HG03558 (cell line): ENCODE measurements at regions not wholly inside any gene's neighbourhood (a gene's known extent, or its start where the extent isn't known, plus 50 kb on each side); places are given as distances from the start of the nearest gene placed in this dataset.
"Not testable (repeated sequence)": the region's sequence is repeated elsewhere in the genome, so short reads cannot be mapped to it uniquely, and the experiment has no call there.

ENCODE experiments used
- ATAC-seq: cut with Tn5 transposase; IDR thresholded peaks from one replicate; pipeline ENCODE4 v1.9.1; 2021; ENCODE audit warnings: moderate number of reproducible peaks; ENCODE audit not compliant: unreplicated experiment; ENCODE audit errors: extremely low read depth

DNA sequence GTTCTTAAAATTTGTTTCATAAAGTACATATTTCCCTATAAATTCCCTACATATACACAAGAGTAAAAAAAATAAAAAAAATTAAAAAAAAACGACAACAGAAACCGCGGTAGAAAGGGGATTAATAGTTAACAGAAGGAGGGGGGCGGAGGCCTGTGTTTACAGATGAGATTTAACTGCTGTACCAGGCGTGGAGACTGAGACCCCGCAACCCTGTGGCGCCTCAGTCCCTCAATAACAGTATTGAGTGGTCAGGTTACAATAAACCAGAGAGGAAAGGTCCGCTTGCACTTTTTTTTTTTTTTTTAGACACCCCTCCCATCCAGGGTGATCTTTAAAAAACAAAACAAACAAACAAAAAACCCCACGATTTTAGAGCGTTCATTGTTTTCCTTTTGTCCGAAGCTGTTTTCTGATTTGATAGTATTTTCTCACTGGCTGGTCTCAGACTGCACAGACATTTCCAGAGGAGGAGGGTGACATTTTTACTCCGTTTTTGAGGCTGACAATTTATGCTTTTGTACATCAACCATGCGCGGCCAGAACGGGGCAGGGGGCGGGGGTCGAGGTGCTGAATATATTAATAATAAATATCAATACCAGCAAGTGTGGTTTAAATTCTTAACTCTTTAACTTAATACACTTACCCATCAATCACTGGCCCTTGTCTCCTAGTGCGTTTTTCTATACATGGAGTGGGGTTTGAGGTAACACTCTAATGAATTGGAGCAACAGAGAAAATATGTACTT lies 1223.9 kb downstream of the BRINP3 start:
- ATAC-seq, result no peak

- not testable (repeated sequence) for ATAC-seq
These were observed 1216.5 kb downstream of the BRINP3 start for GRCh38 chr1:189261128-189261527.

- ATAC-seq, result no peak
These were observed 1208.7 kb downstream of the BRINP3 start for GRCh38 chr1:189269011-189269410.

- no peak for ATAC-seq
These were observed 1203.4 kb downstream of the BRINP3 start for GRCh38 chr1:189274267-189274666.

- no peak for ATAC-seq
These were observed 1201.9 kb downstream of the BRINP3 start for GRCh38 chr1:189275796-189276195.

DNA sequence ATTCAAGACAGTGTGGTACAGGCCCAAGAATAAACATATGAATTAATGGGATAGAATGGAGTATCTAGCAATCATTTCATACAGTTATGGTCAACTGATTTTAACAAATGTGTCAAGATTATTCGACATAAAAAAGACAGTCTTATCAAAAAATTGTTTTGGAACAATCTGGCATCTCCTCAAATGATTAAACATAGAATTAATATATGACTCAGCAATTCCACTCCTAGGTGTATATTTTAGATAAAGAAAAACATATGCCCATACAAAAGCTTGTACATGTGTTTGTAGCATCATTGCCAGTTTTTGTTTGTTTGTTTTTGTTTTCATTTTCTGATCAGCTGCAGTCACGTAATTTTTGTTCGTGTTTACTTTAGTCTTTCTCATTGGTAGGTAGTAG lies 1188.3 kb downstream of the BRINP3 start:
- ATAC-seq, result no peak

GRCh38 chr1:189301235-189301634 lies 1176.4 kb downstream of the BRINP3 start:
- no peak for ATAC-seq

- no peak for ATAC-seq
These were observed 1172.4 kb downstream of the BRINP3 start for GRCh38 chr1:189305279-189305678.

DNA sequence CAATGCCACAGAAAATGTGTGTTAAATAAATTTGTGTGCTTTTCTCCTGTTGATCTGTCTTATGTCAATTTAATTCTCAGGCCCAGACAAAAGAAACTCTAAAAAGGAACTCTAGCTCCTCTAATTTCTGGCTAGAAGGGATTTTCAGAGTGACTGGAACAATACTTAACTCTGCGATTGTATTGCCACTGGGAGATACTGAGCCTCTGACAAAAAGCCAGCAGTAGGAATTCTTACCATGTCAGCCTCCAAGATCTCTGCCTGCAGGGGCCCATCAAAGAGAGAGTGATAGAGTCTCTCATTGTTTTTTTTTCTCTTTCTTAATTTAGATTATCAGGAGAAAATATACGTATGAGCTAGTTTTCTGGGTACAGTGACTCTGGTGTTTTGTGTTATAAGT lies 1165.7 kb downstream of the BRINP3 start:
- no peak for ATAC-seq

DNA sequence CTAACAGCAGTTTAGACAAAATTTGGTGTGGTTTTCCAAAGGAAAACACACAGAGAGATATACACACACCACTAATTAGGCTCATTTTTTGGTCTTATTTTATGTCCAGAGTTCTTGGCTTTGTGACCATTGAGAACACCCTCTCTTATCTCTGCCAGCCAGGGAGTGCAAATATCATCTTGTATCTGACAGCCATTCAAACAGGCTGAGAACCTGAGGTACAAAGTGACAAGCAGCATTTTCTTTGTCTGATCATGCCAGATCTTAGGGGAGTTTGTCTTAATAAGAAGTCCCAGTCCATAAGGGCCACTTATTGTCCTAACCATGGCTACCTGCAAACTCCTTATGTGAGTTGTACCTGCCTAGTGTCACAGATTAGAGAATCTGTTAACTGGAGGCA lies 1165.2 kb downstream of the BRINP3 start:
- ATAC-seq, result no peak

GRCh38 chr1:189313488-189313887 lies 1164.2 kb downstream of the BRINP3 start:
- ATAC-seq, result no peak

- ATAC-seq, result no peak
These were observed 1162.4 kb downstream of the BRINP3 start for GRCh38 chr1:189315035-189315901.

GRCh38 chr1:189323091-189323490 lies 1154.6 kb downstream of the BRINP3 start:
- ATAC-seq, result no peak

- ATAC-seq, result not testable (repeated sequence)
These were observed 1146.6 kb downstream of the BRINP3 start for GRCh38 chr1:189331071-189331470.

DNA sequence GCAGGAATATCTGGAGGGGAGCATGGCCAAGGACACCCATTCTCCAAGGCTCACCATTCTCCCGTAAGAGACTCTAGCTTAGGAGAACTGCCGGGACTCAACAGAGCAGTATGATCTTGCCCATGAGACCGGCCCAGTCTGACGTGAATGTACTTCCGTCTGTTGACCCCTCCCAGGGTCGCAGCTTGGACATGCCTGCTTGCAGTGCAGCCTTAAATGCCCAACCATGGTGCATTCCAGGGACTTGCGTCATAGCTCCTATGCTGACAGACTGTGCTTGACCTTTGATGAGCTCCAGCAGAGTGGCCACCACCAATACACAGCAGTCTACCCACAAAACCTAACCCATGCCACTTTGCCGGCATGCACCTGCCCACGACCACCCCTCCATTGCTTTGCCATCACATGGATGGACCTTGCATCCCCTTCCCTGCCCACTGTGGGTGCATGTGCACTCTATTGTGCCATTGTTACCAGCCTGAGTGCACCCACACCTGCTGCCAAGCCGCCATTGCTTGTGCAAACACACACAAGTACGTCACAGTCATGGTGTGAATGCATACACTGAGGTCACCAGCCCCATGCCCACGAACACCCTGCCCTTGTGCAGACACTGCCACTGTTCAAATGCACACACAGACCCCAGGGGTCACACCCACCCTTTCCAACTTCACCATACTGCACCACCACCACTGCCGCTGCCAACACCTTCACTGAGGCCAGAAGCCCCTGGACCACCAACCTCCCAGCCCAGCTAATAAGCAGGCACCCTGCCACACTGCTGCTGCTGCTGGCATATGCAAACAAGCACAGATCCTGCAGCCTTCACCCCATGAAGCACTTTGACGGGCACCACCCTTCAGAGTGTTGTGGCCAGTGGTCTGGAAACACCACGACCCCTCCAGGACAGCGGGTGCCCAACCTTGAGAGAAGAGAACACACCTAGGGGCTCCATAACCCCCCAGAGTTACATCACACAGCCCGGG lies 1141.3 kb downstream of the BRINP3 start:
- ATAC-seq, result no peak

DNA sequence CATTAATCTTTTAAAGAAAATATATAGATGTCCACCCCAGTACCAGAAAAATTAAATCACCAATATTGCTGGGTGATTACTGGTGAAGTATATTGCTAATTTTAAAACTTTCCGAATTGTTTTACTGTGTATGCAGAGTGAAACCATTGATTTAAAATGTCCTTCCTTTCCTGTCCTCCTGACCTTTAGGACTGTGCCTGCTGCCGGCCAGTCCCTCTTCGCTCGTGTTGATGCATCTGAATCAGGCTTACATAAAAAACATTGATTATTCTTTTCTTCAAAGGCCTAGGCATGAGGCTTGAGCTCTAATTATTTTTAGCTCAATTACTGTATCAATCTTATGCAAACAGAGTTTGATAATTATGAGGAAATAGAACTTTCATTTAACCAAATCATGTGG lies 1128.1 kb downstream of the BRINP3 start:
- ATAC-seq, result no peak

DNA sequence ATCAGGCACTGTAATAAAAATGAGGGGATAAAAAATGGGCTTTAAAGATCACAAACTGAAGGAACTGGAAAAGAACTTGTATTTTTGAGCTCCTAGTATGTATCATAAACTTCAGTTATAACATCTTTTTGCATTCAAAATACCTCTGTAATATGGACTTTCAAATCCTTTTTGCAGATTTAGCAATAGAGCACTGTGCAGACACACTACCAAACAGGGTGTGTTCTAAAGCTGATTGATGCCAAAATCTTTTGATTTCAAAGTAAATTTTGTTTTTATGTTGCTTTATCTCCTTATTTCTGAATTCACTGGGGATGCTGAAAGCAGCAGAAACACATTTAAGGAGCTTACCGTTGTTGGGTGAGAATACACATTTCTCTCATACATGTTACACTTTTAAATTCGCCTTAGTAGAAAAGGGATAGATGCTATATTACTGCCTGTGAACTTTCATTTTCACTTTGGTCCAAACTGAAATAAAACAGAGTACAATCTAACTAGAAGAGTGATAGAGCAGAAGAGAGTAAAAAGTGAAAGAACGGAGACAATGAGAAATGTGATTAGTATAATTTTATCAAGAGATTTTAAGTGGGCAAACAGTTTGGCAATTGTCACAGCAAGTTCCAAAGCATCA lies 1126.6 kb downstream of the BRINP3 start:
- no peak for ATAC-seq

- ATAC-seq, result no peak
These were observed 1125.7 kb downstream of the BRINP3 start for GRCh38 chr1:189351960-189352359.

GRCh38 chr1:189356206-189356605 lies 1121.5 kb downstream of the BRINP3 start:
- ATAC-seq, result no peak

GRCh38 chr1:189357317-189357716 lies 1120.3 kb downstream of the BRINP3 start:
- no peak for ATAC-seq
